NCI-H69 (cell line): ENCODE measurements at regions not wholly inside any gene's neighbourhood (a gene's known extent, or its start where the extent isn't known, plus 50 kb on each side); places are given as distances from the start of the nearest gene placed in this dataset.
"Not testable (repeated sequence)": the region's sequence is repeated elsewhere in the genome, so short reads cannot be mapped to it uniquely, and the experiment has no call there.

ENCODE experiments used
- DNase-seq: peaks from one replicate; lab custom pipeline; 2025; lab: John Stamatoyannopoulos, UW

DNA sequence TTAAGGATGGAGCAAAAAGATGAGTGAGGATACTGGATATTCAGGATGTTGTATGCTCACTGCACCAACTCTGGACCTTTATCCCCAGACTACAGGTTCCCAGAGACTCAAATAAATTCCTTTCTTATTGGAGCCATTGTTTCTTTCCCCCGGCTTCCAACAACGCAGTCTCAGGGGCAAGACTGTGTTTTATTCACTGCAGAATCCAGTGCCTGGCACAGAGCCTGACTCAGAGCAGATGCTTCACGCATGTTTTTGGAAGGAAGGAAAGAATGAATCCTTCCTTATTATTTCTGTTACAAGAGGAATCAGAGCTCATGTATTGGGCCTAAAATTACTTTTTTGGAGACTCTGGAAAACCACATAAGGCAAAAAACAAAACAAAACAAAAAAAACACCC lies 96.0 kb upstream of the VGLL4 start:
- no peak for DNase-seq

DNA sequence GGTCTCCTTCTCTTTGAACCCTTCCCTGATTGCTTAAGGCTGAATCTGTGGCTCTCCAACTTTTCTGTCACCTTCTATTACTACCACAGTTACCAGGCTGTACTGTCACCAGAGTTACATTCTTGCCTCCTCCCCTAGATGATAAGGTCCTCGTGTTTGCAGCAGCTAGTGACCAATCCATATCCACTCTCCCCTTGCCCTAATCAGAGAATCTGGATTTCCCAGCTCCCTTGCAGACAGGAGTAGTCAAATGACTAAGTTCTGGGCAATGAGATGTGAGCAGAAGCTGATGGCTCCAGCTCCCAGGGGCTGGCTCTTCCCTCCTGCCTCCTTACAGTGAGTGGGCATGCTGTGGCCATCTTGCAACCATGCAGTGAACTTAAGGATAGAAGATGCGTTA lies 95.4 kb upstream of the VGLL4 start:
- DNase-seq = no peak

DNA sequence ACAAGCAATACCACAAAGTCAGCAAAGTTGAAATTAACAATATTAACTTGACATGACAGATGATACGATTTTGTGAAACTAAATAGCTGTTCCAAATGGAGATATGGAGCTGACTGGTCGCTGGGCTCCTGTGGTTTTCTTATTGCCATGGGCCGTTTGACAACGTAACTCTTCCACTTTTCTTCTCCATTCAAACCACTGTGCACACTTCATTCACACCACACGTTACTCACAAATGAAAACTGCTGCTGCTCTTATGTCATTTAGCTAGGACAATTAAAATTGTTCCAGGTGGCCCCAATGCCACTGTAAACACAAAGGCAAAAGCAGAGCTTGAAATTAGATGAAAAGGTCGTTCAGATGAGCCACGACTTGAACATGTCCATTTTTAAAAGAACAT lies 94.0 kb upstream of the VGLL4 start:
- DNase-seq = peak; percentile 10

DNA sequence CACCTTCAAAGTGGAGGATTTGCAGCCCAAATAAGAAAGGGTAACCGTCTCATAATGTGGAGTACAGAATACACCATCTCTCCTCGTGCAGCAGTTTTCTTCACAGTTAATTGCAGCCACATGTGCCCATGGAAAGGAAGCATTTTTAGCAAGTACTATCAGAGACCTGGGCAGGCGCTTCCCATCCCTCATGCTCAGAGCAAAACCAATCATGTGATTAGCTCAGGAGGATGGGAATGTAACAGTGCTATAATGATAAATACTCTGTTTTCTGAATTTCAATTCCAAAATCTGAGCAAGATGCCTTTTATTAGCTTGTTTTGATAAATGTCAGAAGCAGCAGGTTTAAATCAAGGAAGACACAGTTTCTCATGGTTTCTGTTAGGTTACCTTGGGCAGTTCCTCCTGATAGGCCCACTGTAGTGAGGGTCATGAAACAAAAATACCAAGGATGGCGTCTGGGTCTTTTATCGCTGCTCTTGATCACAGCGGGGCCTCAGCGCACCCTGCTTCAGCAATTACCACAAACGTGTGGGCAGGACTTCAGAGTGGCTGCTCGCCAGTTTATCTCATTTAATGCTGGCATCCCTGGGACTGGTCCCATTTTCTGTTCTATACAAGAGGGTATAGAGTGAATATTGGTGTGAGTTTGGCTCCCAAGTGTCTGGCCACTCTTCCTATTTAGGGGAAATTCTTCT lies 92.6 kb upstream of the VGLL4 start:
- DNase-seq = peak; percentile 5

DNA sequence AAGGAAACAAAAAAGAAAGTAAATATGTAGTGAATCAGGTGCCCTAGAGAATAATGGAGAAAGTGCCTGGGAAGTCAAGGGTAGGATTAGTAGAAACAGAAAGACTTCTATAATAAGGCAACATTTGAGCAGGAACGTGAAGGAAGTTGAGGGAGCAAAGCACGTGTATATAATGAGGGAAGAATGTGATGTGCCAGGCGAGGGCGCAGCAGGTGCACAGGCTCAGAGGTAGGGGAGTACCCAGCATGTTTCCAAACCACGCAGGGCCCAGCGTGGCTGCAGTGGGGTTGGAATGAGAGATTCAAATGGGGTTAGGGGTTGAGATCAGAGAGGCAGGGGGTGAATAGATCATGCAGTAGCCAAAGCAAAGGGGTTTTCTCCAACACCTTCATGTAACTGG lies 91.9 kb upstream of the VGLL4 start:
- DNase-seq = peak; percentile 10

GRCh38 chr3:11735111-11735510 lies 91.4 kb upstream of the VGLL4 start:
- DNase-seq = not testable (repeated sequence)

DNA sequence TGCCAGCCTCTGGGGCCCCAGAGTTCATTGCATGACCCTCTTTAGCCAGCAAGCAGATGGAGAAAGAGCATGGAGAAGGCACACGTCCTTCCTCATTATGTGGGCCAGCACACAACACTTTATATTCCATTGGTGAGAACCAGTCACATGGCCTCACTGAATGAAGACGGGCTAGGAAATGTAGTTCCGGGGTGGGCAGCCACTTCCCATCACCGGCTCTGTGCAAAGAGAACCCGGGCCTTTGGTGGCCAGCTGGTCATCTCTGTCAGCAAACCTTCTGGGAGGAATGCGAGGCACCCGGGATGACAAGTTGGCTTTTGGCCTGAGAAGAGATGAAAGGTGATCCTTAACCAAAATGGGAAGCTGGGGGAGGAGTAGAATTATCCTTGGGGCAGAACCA lies 90.2 kb upstream of the VGLL4 start:
- DNase-seq = no peak

DNA sequence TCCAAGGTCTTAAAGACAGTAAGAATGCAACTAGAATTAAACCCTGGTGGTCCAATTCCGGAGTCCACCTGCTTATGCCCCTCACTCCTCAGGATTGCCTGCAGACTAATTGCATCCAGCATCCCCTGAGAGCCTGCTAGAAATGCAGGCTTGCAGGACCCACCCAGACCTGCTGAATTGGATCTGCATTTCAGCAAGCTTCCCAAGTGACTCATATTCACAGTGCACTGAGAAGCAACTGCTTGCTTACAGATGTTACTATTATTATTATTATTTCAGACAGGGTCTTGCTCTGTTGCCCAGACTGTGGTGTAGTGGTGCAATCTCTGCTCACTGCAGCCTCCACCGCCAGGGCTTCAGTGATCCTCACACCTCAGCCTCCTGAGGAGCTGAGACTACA lies 83.5 kb upstream of the VGLL4 start:
- DNase-seq = no peak

- no peak for DNase-seq
Measured at GRCh38 chr3:11726146-11726545, 82.4 kb upstream of the VGLL4 start.

DNA sequence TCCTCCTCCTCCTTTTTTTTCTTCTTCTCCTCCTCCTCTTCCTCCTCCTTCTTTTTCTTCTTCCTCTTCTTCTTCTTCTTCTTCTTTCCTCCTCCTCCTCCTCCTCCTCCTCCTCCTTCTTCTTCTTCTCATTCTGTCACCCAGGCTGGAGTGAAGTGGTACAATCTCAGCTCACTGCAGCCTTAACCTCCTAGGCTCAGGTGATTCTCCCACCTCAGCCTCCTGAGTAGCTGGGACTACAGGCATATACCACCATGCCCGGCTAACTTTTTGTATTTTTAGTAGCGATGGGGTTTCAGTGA lies 81.6 kb upstream of the VGLL4 start:
- DNase-seq = not testable (repeated sequence)

DNA sequence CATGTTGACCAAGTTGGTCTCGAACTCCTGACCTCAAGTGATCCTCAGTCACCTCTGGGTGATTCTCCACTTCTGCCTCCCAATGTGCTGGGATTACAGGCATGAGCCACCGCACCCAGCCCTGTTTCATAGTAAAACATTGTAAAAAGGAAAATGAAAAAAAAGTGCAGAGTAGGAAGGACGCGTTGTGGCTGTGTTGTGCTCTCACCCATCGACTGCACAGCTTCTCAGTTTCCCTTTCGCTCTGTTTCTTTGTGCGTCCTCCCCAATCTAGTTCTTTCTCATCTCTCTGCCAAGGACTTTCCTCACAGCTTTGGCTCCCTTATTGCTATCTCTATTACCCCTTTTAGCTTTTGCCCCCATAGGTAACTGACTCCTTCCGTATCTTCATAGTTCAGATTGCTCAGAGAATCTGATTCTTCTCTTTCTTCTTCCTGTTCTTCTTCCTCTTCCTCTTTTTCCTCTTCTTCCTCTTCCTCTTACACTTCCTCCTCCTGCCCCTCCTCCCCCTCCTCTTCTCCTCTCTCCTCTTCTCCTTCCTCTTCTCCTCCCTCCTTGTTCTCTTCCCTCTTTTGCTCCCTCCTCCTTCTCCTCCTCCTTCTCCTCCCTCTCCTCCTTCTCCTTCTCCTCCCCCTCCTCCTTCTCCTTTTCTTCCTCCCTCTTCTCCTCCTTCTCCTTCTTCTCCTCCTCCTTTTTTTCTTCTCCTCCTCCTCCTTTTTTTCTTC lies 81.1 kb upstream of the VGLL4 start:
- no peak for DNase-seq

- no peak for DNase-seq
Measured at GRCh38 chr3:11721479-11721878, 77.8 kb upstream of the VGLL4 start.

DNA sequence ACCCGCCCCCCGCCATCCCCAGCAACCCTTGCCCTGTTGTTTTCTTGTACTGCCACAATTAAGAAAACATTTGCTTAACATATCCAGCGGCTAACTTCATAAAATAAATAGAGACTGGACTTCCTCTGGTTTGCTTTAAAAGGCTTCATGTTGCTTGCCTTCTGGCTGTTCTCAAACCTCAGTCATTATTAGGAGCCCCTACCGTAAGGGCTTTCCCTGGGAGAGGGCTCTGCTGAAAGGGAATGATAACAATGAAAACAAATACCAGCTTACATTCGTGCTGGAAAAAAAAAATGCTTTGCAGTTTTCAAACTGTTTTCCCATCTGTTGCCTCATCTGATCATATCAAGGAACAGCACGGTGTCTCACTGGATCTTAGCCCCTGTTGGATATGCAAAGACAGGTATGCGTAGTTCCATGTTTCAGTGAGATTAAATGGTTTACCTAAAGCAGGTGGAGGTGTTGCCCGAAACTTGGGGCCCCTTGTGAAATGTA lies 77.2 kb upstream of the VGLL4 start:
- peak; percentile 80 for DNase-seq

- DNase-seq = peak; percentile 91
Measured at GRCh38 chr3:11720304-11720898, 76.7 kb upstream of the VGLL4 start.

GRCh38 chr3:11719406-11720303 lies 75.9 kb upstream of the VGLL4 start:
- DNase-seq = peak; percentile 94

DNA sequence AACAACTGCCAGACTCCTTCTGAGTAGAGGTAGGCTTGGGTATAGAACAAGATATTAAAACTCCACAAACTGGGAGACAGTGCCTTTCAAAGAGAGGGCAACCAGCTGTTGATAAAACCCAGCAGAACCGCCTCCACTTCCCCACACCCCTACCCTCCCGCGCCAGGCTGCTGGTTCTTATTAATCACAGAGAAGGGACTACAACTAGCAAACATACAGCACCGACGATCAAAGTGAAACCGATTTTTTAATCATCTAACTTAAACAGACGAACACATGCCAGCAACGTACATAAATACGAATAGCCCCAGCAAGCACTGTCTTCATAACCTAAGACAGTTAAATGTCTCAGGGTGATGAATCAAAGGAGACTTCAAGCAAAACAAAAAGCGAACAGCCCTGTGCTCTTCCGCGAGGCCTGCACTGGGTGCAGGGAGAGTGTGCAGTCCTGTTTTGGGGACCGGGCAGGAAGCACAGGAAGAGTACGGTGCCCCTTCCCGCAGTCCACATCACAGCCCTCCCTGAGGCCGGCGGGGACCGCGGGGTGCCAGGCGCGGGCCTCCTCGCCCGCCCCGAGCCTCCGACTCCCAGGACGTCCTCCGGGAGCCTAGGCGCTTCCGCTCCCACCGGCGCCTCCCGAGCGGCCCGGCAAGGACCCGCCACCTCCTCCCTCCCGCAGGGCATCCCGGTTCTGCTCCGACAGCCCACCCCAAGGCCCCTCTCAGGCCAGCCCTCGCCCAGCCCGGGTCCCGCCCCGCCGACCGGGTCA lies 75.1 kb upstream of the VGLL4 start:
- DNase-seq = peak; percentile 70

GRCh38 chr3:11717768-11718636 lies 74.3 kb upstream of the VGLL4 start:
- peak; percentile 32 for DNase-seq

DNA sequence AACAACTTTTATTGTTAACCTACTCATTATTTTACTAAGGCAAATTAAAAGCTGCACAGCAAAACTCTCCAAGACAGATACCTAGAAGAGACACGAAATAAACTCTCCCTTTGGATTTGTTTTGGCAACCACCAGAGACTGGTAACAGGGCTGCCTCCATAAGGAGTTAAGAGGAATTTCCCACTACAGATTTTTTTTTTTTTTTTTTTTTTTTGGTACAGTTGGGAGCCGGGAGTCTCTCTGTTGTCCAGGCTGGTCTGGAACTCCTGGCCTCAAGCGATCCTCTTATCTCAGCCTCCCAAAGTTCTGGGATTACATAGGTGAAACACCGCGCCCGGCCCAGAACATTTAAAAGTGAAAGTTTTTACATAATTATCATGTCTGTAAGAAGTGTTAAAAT lies 73.6 kb upstream of the VGLL4 start:
- no peak for DNase-seq

DNA sequence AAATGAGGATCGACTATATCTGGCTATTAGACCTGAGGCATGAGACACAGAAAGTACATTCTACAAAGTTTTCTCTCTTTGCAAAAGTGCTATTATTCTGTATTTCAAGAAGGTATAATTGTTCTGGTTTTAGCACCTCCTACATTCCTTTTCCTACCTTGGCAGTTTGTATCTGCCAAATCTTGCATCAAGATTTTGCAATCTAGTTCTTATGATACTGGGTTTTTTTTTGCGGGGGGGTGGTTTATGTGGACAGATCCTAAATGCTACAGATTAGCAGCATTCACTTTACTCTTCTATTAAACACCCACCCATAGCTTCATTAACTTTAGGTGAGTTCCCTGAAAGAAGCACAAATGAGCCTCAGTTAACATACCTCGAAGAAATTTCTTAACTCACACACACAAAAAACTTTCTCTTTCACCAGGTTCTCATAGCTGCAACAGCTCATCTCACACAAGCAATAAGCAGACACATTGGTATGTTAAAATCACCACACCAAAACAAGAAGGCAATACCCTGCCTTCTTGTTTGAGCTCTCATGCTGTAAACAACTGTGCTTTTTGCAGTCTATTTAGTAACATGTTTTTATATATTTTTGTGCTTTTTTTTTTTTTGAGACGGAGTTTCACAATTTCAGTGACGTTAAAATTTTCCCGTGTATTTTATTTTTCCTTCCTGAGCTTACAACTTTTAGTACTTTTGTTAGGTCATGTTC lies 73.0 kb upstream of the VGLL4 start:
- no peak for DNase-seq

GRCh38 chr3:11713171-11713570 lies 69.5 kb upstream of the VGLL4 start:
- DNase-seq = no peak
